Gastroesophageal sphincter (tissue), 3 donors: ENCODE measurements at regions not wholly inside any gene's neighbourhood (a gene's known extent, or its start where the extent isn't known, plus 50 kb on each side); places are given as distances from the start of the nearest gene placed in this dataset.

Source experiments
- CTCF ChIP-seq, 4 experiments: fragments of 200-600 bp in 2 of 4; fragments of 450-650 bp in 2 of 4; sonication (generic) in 1 of 4; IDR thresholded peaks; one replicate each; pipeline ENCODE4 v1.5.1; 2017 to 2019; ENCODE audit warnings: antibody characterized with exemption in 4 of 4, mild to moderate bottlenecking in 2 of 4, moderate library complexity in 2 of 4
- EP300 ChIP-seq: sonication (generic); formaldehyde crosslinking; IDR thresholded peaks from one replicate; pipeline ENCODE4 v1.6.1; 2017; ENCODE audit warnings: antibody characterized with exemption, mild to moderate bottlenecking

GRCh38 chrX:109793191-109793590 is 60.1 kb upstream of the ACSL4 start:
- TF ChIP-seq CTCF (IDR thresholded peaks at IDR 0.05) (no peak), EP300 (no peak)
